ENCODE measurements at regions not wholly inside any gene's neighbourhood (a gene's known extent, or its start where the extent isn't known, plus 50 kb on each side); places are given as distances from the start of the nearest gene placed in this dataset.

DNA sequence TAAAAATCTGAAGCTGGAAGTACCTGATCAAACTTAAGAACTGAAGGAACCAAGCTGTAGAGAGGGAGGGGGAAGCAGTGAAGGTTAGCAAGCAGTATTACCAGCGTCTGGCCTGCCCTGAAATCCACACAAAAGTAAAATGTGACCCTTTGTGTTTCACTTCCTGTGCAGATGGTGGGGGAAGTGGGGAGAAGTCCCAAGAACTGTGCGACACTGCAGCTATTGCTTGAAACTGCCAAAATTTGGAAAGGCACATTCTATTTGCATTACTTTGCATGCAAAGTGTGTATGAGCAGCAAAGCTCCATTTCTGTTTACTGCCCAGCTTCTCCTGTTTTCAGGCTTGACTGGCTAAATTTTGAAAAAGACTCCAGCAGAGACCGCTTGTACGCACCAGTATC lies 72.1 kb upstream of the BMAL1 start:
- DNase-seq (ENCODE audit: low spot score in 2 of 2), result no peak
- TF ChIP-seq POLR2A (IDR thresholded peaks at IDR 0.05) (no peak), POLR2AphosphoS5 (IDR thresholded peaks at IDR 0.05) (no peak), EP300 (IDR thresholded peaks at IDR 0.05) (no peak)
- TF ChIP-seq, protein P1, sequence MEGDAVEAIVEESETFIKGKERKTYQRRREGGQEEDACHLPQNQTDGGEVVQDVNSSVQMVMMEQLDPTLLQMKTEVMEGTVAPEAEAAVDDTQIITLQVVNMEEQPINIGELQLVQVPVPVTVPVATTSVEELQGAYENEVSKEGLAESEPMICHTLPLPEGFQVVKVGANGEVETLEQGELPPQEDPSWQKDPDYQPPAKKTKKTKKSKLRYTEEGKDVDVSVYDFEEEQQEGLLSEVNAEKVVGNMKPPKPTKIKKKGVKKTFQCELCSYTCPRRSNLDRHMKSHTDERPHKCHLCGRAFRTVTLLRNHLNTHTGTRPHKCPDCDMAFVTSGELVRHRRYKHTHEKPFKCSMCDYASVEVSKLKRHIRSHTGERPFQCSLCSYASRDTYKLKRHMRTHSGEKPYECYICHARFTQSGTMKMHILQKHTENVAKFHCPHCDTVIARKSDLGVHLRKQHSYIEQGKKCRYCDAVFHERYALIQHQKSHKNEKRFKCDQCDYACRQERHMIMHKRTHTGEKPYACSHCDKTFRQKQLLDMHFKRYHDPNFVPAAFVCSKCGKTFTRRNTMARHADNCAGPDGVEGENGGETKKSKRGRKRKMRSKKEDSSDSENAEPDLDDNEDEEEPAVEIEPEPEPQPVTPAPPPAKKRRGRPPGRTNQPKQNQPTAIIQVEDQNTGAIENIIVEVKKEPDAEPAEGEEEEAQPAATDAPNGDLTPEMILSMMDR (IDR thresholded peaks at IDR 0.05), result no peak
- Histone ChIP-seq H3K4me1 (peaks cover 18% of the 10 kb centered on the region), H3K27me3 (no peaks in the 10 kb centered on the region), H3K36me3 (no peaks in the 10 kb centered on the region), H3K9me3 (no peaks in the 10 kb centered on the region), H3K27ac (no peak overlapping the region), H3K4me3 (no peak overlapping the region)
- WGBS, result 88% methylated on average over 4 of the region's 4 CpGs

DNA sequence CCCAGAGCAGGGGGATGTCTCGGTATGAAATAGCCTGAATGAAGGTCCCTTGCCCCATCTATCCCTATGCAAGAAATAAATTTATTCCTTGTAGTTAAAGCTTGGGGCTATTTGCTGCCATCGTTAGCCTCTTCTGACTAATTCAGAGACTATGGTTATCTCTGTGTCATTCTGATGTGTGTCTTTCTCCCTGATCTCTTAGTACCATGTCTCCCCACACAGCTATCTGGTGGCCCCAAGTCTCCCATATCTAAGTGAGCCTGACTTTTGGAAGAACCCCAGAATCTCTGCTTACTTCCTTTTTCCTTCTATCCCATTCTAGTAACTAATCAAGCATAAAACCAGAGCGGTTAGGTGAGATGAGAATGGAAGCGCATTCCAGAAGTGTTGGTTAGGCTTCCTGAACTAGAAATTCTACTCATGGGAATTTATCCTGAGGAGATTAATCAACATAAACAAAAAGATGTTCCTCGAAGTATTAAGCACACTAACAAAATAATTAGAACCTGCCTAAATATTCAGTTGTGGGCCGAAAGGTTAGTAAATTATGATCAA lies 71.4 kb upstream of the BMAL1 start:
- Histone ChIP-seq H3K9me3 (no peaks in the 10 kb centered on the region), H3K36me3 (no peaks in the 10 kb centered on the region), H3K27me3 (no peaks in the 10 kb centered on the region), H3K4me1 (peaks cover 18% of the 10 kb centered on the region), H3K4me3 (no peak overlapping the region), H3K27ac (no peak overlapping the region)
- DNase-seq (ENCODE audit: low spot score in 2 of 2), result no peak
- TF ChIP-seq, protein P1 (IDR thresholded peaks at IDR 0.05), result no peak
- TF ChIP-seq EP300 (IDR thresholded peaks at IDR 0.05) (no peak), POLR2A (IDR thresholded peaks at IDR 0.05) (no peak), POLR2AphosphoS5 (IDR thresholded peaks at IDR 0.05) (no peak)
- WGBS, result 85% methylated on average over 6 of the region's 6 CpGs

DNA sequence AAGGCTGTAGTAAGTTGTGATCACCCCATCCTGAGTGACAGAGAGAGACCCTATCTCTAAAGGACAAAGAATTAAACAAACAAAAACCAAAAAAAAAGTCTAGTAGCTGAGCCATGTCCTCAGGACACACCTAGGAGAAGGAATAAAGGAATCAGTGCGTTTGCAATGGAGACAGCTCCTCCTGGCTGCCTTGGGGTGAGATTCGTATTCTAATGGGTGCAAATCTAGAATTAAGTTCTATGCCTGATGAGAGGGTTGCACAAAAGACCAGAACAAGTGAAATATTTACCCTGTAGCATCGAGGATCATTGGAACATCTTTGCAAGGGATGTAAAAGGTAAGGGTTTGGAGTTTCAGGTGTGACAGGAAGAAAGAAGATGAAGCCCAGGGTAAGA lies 70.3 kb upstream of the BMAL1 start:
- Histone ChIP-seq H3K9me3 (no peaks in the 10 kb centered on the region), H3K27me3 (no peaks in the 10 kb centered on the region), H3K27ac (peak overlapping the region; percentile 76), H3K36me3 (no peaks in the 10 kb centered on the region), H3K4me1 (peaks cover 18% of the 10 kb centered on the region), H3K4me3 (peak overlapping the region; percentile 41)
- WGBS, result 54% methylated on average over 3 of the region's 3 CpGs
- TF ChIP-seq POLR2AphosphoS5 (IDR thresholded peaks at IDR 0.05), result no peak
- no peak for DNase-seq (ENCODE audit: low spot score in 2 of 2)

DNA sequence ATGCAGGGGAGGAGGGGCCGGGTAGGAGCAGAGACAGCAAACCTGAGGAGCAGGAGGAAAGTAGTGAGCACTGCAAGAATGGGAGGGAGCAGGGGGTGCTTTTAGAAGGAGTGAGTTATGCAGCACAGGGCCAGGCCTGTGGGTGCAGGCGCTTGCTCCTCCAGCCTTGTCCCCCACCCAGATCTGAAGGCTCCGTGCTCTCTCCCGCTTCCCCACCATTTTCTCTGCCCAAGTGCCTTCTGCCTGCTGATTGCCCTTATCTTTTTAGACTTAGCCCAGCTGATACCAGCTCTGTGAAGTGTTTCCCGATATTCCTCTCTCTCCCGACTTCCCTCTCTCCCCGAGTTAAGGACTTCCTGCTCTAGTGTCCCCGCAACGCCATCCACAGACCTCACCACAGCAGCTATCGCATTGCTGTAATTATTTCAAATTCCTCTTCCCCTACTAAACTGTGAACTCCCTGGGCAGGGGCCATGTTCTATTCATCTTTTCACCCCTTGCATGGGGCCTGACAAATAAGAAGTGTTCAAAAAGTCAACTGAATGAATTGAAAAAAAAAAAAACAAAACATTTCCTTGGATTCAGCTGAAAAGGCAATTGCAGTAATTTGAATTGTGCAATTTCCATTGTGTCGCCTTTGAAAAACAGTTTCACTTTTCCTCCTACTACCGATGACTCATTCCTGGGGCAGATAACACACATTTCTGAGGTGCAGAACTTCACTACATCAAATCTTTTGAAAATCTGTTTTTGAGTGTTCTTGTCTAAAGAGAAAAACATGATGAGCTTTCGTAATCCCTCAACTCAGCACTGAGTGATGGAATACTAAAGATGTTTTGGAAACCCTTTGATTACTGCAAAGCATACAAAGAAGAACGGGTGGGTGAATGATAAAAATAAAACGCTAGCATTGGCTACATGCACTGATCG lies 69.7 kb upstream of the BMAL1 start:
- Histone ChIP-seq H3K27me3 (no peaks in the 10 kb centered on the region), H3K4me1 (peaks cover 18% of the 10 kb centered on the region), H3K36me3 (no peaks in the 10 kb centered on the region), H3K9me3 (no peaks in the 10 kb centered on the region), H3K27ac (peak overlapping the region; percentile 76), H3K4me3 (peak overlapping the region; percentile 41)
- no peak for DNase-seq (ENCODE audit: low spot score in 2 of 2)
- WGBS, result 19% methylated on average over 16 of the region's 16 CpGs
- TF ChIP-seq, protein P1 (IDR thresholded peaks at IDR 0.05), result no peak
- TF ChIP-seq POLR2AphosphoS5 (IDR thresholded peaks at IDR 0.05), result peak in 1 of 3 donors; percentile 16
- no peak for TF ChIP-seq POLR2A (IDR thresholded peaks at IDR 0.05)

DNA sequence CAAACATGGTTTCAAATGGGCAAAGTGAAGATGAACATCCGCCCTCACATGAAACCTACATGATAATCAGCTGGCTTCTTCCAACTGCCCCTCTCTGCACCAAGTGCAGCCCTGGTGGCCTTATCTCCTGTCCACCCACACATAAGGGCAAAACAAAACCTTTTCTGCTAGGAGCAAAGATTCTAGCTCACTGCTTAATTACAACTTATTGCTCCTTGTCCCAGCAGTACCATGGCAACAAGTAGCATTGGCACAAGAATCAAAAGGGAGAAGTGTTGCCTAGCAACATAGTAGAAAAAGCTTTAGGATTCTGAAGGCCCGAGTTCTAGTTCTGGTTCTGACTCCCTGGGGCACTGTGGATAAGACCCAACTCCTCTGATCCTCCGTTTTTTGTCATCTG lies 68.7 kb upstream of the BMAL1 start:
- peaks cover 18% of the 10 kb centered on the region for H3K4me1 ChIP-seq
- no peaks in the 10 kb centered on the region for H3K27me3 ChIP-seq
- WGBS, result 80% methylated on average over 3 of the region's 3 CpGs
- DNase-seq (ENCODE audit: low spot score in 2 of 2), result no peak
- no peak overlapping the region for H3K27ac ChIP-seq
- TF ChIP-seq POLR2A (IDR thresholded peaks at IDR 0.05) (no peak), POLR2AphosphoS5 (IDR thresholded peaks at IDR 0.05) (no peak), EP300 (IDR thresholded peaks at IDR 0.05) (no peak)
- TF ChIP-seq, protein P1 (IDR thresholded peaks at IDR 0.05), result no peak
- H3K36me3 ChIP-seq, result no peaks in the 10 kb centered on the region
- H3K9me3 ChIP-seq, result no peaks in the 10 kb centered on the region
- H3K4me3 ChIP-seq, result no peak overlapping the region
